D721Med (cell line): ENCODE measurements at regions not wholly inside any gene's neighbourhood (a gene's known extent, or its start where the extent isn't known, plus 50 kb on each side); places are given as distances from the start of the nearest gene placed in this dataset.
"Not testable (repeated sequence)": the region's sequence is repeated elsewhere in the genome, so short reads cannot be mapped to it uniquely, and the experiment has no call there.

Source experiments
- DNase-seq: peaks from one replicate; pipeline ENCODE4 v3.0.0; 2011; ENCODE audit warnings: low spot score; ENCODE audit not compliant: insufficient read length
- FAIRE-seq: peaks from 2 replicates; lab custom pipeline; 2011; peaks lifted over from hg19 to GRCh38; lab: Jason Lieb, UNC
- CTCF ChIP-seq: IDR thresholded peaks from 2 replicates; pipeline ENCODE4 v1.5.1; 2012; ENCODE audit warnings: mild to moderate bottlenecking, control low read depth; ENCODE audit not compliant: insufficient read depth; ENCODE audit errors: missing control alignments

DNA sequence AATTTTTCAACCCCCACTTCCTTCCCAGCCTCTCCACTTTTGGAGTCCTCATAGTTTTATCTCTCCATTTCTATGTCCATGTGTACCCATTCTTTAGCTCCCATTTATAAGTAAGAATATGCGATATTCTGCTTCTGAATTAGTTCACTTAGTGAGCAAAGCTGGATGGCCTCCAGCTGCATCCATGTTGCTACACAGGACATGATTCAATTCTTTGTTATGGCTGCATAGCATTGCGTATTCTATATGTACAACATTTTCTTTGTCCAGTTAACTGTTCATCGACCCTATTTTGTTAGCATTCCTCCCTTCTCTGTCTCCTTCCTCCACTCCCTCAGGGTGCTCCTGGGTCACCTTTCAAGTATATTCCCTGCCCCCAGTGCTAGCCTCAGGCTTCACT lies 210.0 kb upstream of the SSTR4 start:
- FAIRE-seq (no peak), DNase-seq (no peak)
- TF ChIP-seq CTCF, result no peak

GRCh38 chr20:22825546-22825945 lies 209.6 kb upstream of the SSTR4 start:
- no peak for DNase-seq
- TF ChIP-seq CTCF, result no peak
- no peak for FAIRE-seq

- FAIRE-seq, result no peak
- TF ChIP-seq CTCF, result no peak
- no peak for DNase-seq
Measured at GRCh38 chr20:22826306-22827230, 208.5 kb upstream of the SSTR4 start.

DNA sequence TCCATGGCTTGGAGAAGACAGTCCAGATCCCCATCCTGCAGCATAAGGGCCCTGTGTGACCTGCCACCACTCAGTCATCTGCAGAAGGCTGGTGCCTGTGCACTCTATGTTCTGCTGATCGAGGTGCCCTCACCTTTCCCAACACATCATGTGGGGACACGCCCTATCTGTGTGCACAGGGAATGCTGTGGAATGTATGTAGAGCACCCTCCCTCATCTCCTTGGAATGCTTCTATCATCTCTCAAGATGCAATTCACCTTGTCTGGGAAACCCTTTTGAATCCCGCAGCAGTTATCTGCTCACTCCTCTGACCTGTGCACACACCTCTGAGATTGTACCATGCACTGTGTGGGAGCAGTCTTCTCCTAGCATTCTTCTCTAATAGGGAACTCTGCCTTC lies 207.2 kb upstream of the SSTR4 start:
- no peak for TF ChIP-seq CTCF
- DNase-seq, result no peak
- FAIRE-seq, result no peak

- FAIRE-seq, result no peak
- no peak for TF ChIP-seq CTCF
- DNase-seq, result no peak
Measured at GRCh38 chr20:22829356-22829755, 205.8 kb upstream of the SSTR4 start.

DNA sequence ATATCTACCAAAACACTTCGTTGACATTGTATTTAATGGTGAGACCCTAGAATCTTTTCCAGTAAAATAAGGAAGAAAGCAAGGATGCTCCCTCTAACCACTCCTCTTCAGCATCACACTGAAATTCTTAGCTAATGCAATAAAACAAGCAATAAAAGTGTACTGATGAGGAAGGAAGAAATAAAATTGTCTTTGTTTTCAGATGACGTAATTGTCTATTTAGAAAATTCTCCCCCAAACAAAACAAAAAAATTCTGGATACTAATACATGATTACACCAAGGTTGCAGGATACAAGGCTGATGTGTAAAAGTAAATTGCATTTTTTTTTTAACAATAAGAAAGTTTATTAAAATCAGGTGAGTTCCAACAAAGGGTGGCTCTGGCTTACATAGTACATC lies 205.0 kb upstream of the SSTR4 start:
- no peak for TF ChIP-seq CTCF
- FAIRE-seq (no peak), DNase-seq (no peak)

- not testable (repeated sequence) for FAIRE-seq, DNase-seq
Measured at GRCh38 chr20:22830715-22831114, 204.4 kb upstream of the SSTR4 start.
